ENCODE measurements at regions not wholly inside any gene's neighbourhood (a gene's known extent, or its start where the extent isn't known, plus 50 kb on each side); places are given as distances from the start of the nearest gene placed in this dataset.

GRCh38 chr12:81017792-81018191, 60.1 kb upstream of the ACSS3 start:
- Histone ChIP-seq H3K27me3 (no peaks in the 10 kb centered on the region), H3K4me2 (no peak overlapping the region), H4K20me1 (ENCODE audit: low read depth) (no peaks in the 10 kb centered on the region), H3F3A (ENCODE audit: low read depth) (no peaks in the 10 kb centered on the region), H3K36me3 (no peaks in the 10 kb centered on the region), H3K4me3 (no peak overlapping the region), H3K9me3 (ENCODE audit: low read depth) (no peaks in the 10 kb centered on the region), H3K9ac (no peak overlapping the region), H3K4me1 (no peaks in the 10 kb centered on the region), H3K27ac (no peak overlapping the region), H3K79me2 (ENCODE audit: low read depth) (no peaks in the 10 kb centered on the region), H2AFZ (replicated peaks) (no peak overlapping the region)
- H3K27me3 Mint-ChIP-seq (ENCODE audit: insufficient read depth, low read depth): no peaks in the 10 kb centered on the region
- no peak overlapping the region for H3K27ac Mint-ChIP-seq
- TF ChIP-seq EZH2phosphoT487 (IDR thresholded peaks at IDR 0.05) (no peak), CTCF (IDR thresholded peaks at IDR 0.05) (no peak), EZH2 (IDR thresholded peaks at IDR 0.05) (no peak)
- no peak overlapping the region for H3K4me3 Mint-ChIP-seq
- no peak for DNase-seq (ENCODE audit: low spot score)
- H3K9me3 Mint-ChIP-seq: no peaks in the 10 kb centered on the region
- H3K4me1 Mint-ChIP-seq: no peaks in the 10 kb centered on the region
- H3K36me3 Mint-ChIP-seq: no peaks in the 10 kb centered on the region

GRCh38 chr12:81015510-81015909, 62.4 kb upstream of the ACSS3 start:
- TF ChIP-seq EZH2phosphoT487 (IDR thresholded peaks at IDR 0.05): no peak
- no peak for TF ChIP-seq EZH2 (IDR thresholded peaks at IDR 0.05)
- no peak for TF ChIP-seq CTCF (IDR thresholded peaks at IDR 0.05)
- Mint-ChIP-seq H3K9me3 (no peaks in the 10 kb centered on the region), H3K36me3 (no peaks in the 10 kb centered on the region), H3K4me1 (no peaks in the 10 kb centered on the region), H3K4me3 (no peak overlapping the region), H3K27ac (no peak overlapping the region), H3K27me3 (ENCODE audit: insufficient read depth, low read depth) (no peaks in the 10 kb centered on the region)
- DNase-seq (ENCODE audit: low spot score): no peak
- no peaks in the 10 kb centered on the region for H3K27me3 ChIP-seq
- no peak overlapping the region for H2AFZ ChIP-seq (replicated peaks)
- no peak overlapping the region for H3K4me2 ChIP-seq
- H3K79me2 ChIP-seq (ENCODE audit: low read depth): no peaks in the 10 kb centered on the region
- H3K36me3 ChIP-seq: no peaks in the 10 kb centered on the region
- no peak overlapping the region for H3K9ac ChIP-seq
- no peaks in the 10 kb centered on the region for H3K4me1 ChIP-seq
- H3F3A ChIP-seq (ENCODE audit: low read depth): no peaks in the 10 kb centered on the region
- no peak overlapping the region for H3K4me3 ChIP-seq
- no peaks in the 10 kb centered on the region for H3K9me3 ChIP-seq (ENCODE audit: low read depth)
- no peaks in the 10 kb centered on the region for H4K20me1 ChIP-seq (ENCODE audit: low read depth)
- no peak overlapping the region for H3K27ac ChIP-seq

- TF ChIP-seq CTCF (IDR thresholded peaks at IDR 0.05) (no peak), EZH2phosphoT487 (IDR thresholded peaks at IDR 0.05) (no peak), EZH2 (IDR thresholded peaks at IDR 0.05) (no peak)
- H3K9me3 Mint-ChIP-seq: no peaks in the 10 kb centered on the region
These were observed 67.2 kb upstream of the ACSS3 start for GRCh38 chr12:81010641-81011040.

More at GRCh38 chr12:81010641-81011040, 67.2 kb upstream of the ACSS3 start:
- Mint-ChIP-seq H3K27me3 (ENCODE audit: insufficient read depth, low read depth) (no peaks in the 10 kb centered on the region), H3K27ac (no peak overlapping the region), H3K4me1 (no peaks in the 10 kb centered on the region), H3K36me3 (no peaks in the 10 kb centered on the region), H3K4me3 (no peak overlapping the region)
- Histone ChIP-seq H3K9ac (no peak overlapping the region), H3K79me2 (ENCODE audit: low read depth) (no peaks in the 10 kb centered on the region), H3K9me3 (ENCODE audit: low read depth) (no peaks in the 10 kb centered on the region), H3K4me3 (no peak overlapping the region), H3K36me3 (no peaks in the 10 kb centered on the region), H3K4me1 (no peaks in the 10 kb centered on the region), H3K27ac (no peak overlapping the region), H3K4me2 (no peak overlapping the region), H3F3A (ENCODE audit: low read depth) (no peaks in the 10 kb centered on the region), H3K27me3 (no peaks in the 10 kb centered on the region), H2AFZ (replicated peaks) (no peak overlapping the region), H4K20me1 (ENCODE audit: low read depth) (no peaks in the 10 kb centered on the region)
- no peak for DNase-seq (ENCODE audit: low spot score)

Measured in neural progenitor cell (in vitro differentiated cells).